ENCODE measurements at regions not wholly inside any gene's neighbourhood (a gene's known extent, or its start where the extent isn't known, plus 50 kb on each side); places are given as distances from the start of the nearest gene placed in this dataset.

DNA sequence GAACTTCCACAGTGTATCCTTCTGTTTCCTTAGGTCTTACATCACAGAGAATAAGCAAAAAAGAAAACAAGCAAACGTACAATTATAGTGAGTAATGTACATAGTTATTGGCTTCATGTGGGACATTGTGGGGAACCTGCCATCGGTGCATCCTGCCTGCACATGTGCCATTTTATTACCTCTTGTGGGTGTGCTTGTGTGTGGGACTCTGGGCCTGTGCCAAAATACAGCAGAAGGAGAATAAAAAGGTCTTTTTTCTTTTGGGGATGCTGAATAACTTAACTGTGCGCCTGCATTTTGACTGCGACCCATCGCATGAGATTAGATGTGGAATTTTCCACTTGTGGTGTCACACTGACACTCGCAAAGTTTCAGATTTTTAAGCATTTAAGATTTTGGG is 169.6 kb upstream of the DCBLD2 start:
- Histone ChIP-seq H3K9me3 (ENCODE audit: low read length) (no peaks in the 10 kb centered on the region), H3K4me2 (ENCODE audit: low read length) (no peak overlapping the region), H2AFZ (ENCODE audit: low read length) (no peak overlapping the region), H3K9me2 (ENCODE audit: insufficient read depth, low read length) (no peaks in the 10 kb centered on the region), H3K4me1 (ENCODE audit: insufficient read depth, low read length, poor library complexity, severe bottlenecking) (no peaks in the 10 kb centered on the region), H4K20me1 (ENCODE audit: insufficient read depth, low read length) (no peaks in the 10 kb centered on the region), H3K27ac (ENCODE audit: low read depth, low read length, poor library complexity, severe bottlenecking) (no peak overlapping the region), H3K4me3 (ENCODE audit: low read depth, low read length, poor library complexity, severe bottlenecking) (no peak overlapping the region), H3K36me3 (ENCODE audit: insufficient read depth, low read length) (no peaks in the 10 kb centered on the region), H3K79me2 (ENCODE audit: insufficient read depth, low read depth, low read length) (no peaks in the 10 kb centered on the region)
- ChIA-PET CTCF (ENCODE audit: unreplicated experiment) (no interaction called here), POLR2A (no interaction called here)
- no peak for TF ChIP-seq EZH2phosphoT487 (IDR thresholded peaks at IDR 0.05; ENCODE audit: borderline replicate concordance, low read depth, low read length)
- TF ChIP-seq, protein P1, sequence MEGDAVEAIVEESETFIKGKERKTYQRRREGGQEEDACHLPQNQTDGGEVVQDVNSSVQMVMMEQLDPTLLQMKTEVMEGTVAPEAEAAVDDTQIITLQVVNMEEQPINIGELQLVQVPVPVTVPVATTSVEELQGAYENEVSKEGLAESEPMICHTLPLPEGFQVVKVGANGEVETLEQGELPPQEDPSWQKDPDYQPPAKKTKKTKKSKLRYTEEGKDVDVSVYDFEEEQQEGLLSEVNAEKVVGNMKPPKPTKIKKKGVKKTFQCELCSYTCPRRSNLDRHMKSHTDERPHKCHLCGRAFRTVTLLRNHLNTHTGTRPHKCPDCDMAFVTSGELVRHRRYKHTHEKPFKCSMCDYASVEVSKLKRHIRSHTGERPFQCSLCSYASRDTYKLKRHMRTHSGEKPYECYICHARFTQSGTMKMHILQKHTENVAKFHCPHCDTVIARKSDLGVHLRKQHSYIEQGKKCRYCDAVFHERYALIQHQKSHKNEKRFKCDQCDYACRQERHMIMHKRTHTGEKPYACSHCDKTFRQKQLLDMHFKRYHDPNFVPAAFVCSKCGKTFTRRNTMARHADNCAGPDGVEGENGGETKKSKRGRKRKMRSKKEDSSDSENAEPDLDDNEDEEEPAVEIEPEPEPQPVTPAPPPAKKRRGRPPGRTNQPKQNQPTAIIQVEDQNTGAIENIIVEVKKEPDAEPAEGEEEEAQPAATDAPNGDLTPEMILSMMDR (conservative IDR thresholded peaks at IDR 0.05; ENCODE audit: low read length), result no peak
- no TSS peak for BruUV-seq (replicated peaks)
- intact Hi-C loops (cut with micrococcal nuclease; ENCODE audit: unreplicated experiment), result no loop called here
- no peak for DNase-seq (ENCODE audit: low spot score)

DNA sequence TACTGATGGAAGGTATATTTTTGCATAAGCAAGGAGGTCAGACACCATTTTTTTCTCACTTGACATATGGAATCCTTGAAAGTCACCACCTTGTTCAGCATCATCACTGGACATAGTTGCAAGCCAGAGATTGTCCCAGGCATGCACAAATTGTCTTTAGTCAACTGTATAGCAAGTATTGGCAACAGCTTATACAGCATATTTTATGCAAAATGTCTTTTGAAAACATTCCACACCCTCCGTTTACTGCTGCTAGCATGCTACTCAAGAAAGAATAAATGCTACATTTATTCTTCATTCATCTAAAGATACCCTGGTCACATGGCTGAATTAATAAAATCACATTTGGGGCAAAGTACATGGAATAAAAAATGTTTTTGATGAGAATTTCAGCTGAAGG is 168.5 kb upstream of the DCBLD2 start:
- Histone ChIP-seq H3K9me2 (ENCODE audit: insufficient read depth, low read length) (no peaks in the 10 kb centered on the region), H3K79me2 (ENCODE audit: insufficient read depth, low read depth, low read length) (no peaks in the 10 kb centered on the region), H2AFZ (ENCODE audit: low read length) (no peak overlapping the region), H3K27ac (ENCODE audit: low read depth, low read length, poor library complexity, severe bottlenecking) (no peak overlapping the region), H3K36me3 (ENCODE audit: insufficient read depth, low read length) (no peaks in the 10 kb centered on the region), H3K4me2 (ENCODE audit: low read length) (no peak overlapping the region), H3K4me1 (ENCODE audit: insufficient read depth, low read length, poor library complexity, severe bottlenecking) (no peaks in the 10 kb centered on the region), H4K20me1 (ENCODE audit: insufficient read depth, low read length) (no peaks in the 10 kb centered on the region), H3K9me3 (ENCODE audit: low read length) (no peaks in the 10 kb centered on the region), H3K4me3 (ENCODE audit: low read depth, low read length, poor library complexity, severe bottlenecking) (no peak overlapping the region)
- POLR2A ChIA-PET, result interaction anchor here (0.6 kb wide), 1 partner anchor 168 kb away, joined by 8 read pairs; no protein-coding TSS in a partner anchor
- DNase-seq (ENCODE audit: low spot score), result no peak
- CTCF ChIA-PET (ENCODE audit: unreplicated experiment), result no interaction called here
- TF ChIP-seq EZH2phosphoT487 (IDR thresholded peaks at IDR 0.05; ENCODE audit: borderline replicate concordance, low read depth, low read length), result no peak
- TF ChIP-seq, protein P1 (conservative IDR thresholded peaks at IDR 0.05; ENCODE audit: low read length), result no peak
- BruUV-seq (replicated peaks), result no TSS peak
- intact Hi-C loops (cut with micrococcal nuclease; ENCODE audit: unreplicated experiment), result no loop called here

DNA sequence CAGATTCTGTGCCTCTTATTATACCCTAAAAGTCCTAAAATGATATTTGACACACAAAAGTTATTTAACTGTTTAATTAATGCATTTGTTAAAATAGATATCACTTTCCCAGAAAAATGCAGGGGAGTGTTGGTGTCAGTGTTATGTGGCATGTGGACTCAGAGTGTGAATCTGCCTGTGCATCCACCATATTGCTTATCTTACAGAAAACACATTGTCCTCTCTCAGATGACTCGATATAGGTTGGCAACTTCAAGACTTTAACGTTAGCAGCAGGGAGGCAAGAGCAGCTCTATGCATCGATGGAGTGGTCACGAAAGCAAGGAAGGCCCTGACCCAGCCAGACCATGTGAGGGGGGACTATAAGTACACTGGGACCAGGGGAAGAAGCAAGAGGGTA is 165.4 kb upstream of the DCBLD2 start:
- Histone ChIP-seq H3K4me3 (ENCODE audit: low read depth, low read length, poor library complexity, severe bottlenecking) (no peak overlapping the region), H3K27ac (ENCODE audit: low read depth, low read length, poor library complexity, severe bottlenecking) (no peak overlapping the region), H4K20me1 (ENCODE audit: insufficient read depth, low read length) (no peaks in the 10 kb centered on the region), H2AFZ (ENCODE audit: low read length) (no peak overlapping the region), H3K36me3 (ENCODE audit: insufficient read depth, low read length) (no peaks in the 10 kb centered on the region), H3K79me2 (ENCODE audit: insufficient read depth, low read depth, low read length) (no peaks in the 10 kb centered on the region), H3K9me3 (ENCODE audit: low read length) (no peaks in the 10 kb centered on the region), H3K4me1 (ENCODE audit: insufficient read depth, low read length, poor library complexity, severe bottlenecking) (no peaks in the 10 kb centered on the region), H3K9me2 (ENCODE audit: insufficient read depth, low read length) (no peaks in the 10 kb centered on the region), H3K4me2 (ENCODE audit: low read length) (no peak overlapping the region)
- CTCF ChIA-PET (ENCODE audit: unreplicated experiment), result no interaction called here
- POLR2A ChIA-PET, result no interaction called here
- no TSS peak for BruUV-seq (replicated peaks)
- intact Hi-C loops (cut with micrococcal nuclease; ENCODE audit: unreplicated experiment), result no loop called here
- TF ChIP-seq EZH2phosphoT487 (IDR thresholded peaks at IDR 0.05; ENCODE audit: borderline replicate concordance, low read depth, low read length), result no peak
- TF ChIP-seq, protein P1 (conservative IDR thresholded peaks at IDR 0.05; ENCODE audit: low read length), result no peak
- DNase-seq (ENCODE audit: low spot score), result no peak
